Right lung (tissue), 2 donors: ENCODE measurements at regions not wholly inside any gene's neighbourhood (a gene's known extent, or its start where the extent isn't known, plus 50 kb on each side); places are given as distances from the start of the nearest gene placed in this dataset.

Source experiments
- DNase-seq, 2 donors: peaks; one replicate each; pipeline ENCODE4 v3.0.0-alpha.2; 2013

DNA sequence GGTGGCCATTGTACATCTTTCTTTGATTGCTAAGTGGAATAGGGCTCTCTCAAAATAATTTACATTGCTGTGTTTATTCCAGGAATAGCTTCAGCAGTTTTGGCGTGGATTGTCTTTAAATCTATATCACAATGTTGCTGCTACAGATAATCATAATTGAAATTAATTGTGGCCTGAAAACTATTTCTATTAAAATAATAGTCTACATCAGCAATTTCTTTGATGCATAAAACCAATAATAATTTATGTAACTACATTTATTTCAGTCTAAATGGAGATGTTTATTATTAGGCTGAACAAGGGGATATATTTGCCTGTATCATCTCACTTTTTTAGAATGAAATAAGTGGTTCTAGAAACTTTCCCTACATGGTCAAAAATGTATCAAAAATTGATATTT, 456.0 kb upstream of the CTNND2 start:
- DNase-seq: no peak

DNA sequence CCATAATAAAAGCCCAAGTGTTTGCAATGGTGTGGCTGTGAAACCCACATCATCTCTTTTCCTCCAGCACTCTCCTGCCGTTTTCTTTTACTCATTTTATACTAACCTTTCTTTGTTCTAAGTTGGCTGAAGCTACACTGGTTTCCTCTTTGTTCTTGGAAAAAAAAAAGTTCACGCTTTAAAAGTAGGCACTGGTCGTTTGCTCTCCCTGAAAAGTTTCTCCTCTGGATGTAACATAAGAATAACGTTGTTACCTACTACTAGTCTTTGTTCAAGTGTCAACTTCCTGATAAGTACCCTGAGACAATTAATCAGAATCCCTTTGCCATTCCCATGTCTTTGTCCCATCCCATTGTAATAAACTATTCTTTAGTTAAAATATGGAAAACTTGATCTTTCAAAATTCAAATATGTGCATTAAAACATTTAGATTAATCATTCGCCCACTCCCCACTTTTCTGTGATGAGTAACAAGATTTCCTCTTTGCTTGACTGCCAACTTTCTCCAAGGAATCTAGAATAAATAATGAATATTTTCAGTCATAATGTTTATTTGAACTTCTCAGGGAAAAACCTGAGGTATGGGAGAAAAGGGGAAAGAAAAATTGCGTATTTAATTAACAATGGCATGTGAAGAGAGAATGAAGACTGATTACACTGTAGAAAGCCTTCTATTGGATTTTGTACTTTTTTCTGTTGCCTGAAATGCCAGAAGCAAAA, 454.3 kb upstream of the CTNND2 start:
- DNase-seq: no peak

DNA sequence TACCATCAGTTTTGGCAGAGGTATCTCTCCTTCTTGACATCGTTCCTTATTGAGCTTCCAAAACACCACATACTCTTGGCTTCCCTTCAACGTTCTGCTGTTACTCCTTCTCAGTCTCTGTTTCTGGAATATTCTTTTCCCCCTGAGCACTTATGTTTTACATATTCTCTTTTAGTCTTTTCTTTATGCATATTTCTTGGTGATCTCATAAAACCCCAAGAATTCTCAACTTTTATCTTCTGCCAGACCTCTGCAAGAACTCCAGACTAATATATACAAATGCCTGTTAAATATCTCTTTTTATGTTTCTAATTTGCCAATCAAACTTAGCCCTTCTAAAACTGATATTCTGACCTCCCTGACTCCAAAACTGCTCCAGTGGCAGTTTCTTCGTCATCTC, 453.4 kb upstream of the CTNND2 start:
- no peak for DNase-seq

DNA sequence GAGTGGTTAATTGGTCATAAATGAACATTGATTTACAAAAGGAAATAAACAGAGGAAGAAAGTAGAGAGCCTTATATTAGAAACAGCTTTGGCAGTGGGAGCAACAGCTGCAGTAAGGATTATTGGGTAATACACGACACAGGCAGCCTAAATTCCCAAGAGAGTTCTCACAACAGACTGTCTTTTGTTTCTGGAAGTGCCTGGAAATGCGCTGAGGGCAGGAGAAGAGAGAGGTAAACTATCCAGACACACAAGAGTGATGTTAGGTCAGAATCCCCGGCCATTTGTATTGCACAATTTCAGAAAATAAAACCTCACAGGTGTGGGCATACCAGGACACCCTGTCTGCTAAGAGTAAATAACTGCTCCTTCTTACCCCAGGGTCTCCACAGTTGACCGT, 450.4 kb upstream of the CTNND2 start:
- DNase-seq: no peak

DNA sequence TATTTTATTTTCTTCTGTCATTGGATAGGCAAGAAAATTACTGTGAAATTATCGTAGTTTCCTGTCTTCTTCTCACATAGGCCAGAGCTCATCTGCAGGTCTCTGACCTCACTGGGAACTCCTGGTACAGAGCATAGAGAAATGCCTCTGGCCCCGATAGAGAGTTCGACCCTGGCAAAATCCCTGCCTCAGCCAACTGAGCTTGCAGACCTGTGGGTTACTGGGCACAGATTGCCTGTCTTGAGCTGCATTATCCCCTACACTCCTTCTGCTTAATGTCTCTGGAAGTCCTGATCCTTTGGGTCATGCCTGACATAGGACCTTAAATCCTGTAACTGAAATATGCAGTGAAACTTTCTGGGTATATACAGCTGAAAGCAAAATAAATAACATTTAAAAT, 439.3 kb upstream of the CTNND2 start:
- DNase-seq: no peak

DNA sequence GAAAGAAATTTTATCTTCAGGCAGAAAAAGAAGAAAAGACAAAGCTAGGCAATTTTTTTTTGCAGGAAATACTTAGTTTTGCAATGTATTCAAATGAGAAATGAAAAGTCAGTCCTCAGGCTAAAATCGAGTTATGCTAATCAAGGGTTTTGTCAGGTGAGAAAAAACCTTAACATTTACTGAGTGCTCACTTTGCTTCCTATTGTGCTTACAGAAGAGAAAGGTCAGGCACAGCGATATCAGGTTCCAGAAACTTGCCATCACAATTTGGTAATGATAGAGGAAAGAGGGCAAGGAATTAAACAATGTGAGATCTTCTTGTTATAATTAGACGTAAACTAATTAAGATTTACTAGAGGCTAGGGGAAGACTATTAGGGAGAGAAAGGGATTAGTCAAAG, 431.7 kb upstream of the CTNND2 start:
- DNase-seq: no peak

DNA sequence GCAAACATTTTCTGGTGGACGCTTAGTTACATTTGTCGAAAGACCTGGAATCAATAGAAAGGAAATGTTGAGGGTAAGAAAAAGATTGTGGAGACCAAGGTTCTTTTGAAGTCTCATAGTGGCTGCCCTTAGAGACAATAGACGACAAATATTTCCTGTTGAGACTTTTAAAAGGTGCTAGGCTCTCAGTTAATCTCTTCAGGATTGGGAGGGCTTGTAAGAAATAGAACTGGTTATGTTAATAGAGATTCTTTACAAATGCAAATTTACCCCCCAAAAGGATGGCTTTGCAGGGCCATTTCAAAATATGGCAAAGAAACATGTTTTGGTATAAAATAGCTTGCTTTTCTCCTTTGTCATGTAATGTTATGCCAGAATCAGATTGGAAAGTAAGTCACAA, 428.2 kb upstream of the CTNND2 start:
- DNase-seq: no peak

DNA sequence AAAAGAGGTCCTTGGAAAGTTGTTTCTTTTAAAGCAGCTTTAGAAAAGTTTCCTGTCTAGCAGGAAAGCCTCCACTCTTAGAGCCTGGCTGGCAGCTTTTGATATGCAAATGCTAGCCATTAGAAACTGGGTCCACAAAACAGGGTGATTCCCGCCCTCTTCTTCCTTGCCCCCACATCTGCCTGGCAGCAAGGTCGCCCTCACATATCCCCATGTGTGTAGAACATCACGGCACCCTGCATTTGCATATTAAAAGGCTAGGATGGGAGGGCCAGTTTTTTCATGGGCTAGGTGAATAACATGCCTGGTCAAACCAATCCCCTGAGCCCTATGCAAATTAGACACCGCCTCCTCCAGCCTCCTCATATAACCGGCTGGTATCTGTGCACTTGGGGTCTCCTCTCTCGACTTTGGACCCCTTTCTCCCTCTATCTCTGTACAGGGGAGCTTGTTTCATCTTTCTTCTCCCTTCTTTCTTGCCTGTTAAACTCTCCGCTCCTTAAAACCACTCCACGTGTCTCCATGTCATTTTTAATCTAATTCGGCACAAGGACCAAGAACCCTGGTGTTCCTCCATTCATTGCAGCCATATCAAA, 426.8 kb upstream of the CTNND2 start:
- DNase-seq: no peak

DNA sequence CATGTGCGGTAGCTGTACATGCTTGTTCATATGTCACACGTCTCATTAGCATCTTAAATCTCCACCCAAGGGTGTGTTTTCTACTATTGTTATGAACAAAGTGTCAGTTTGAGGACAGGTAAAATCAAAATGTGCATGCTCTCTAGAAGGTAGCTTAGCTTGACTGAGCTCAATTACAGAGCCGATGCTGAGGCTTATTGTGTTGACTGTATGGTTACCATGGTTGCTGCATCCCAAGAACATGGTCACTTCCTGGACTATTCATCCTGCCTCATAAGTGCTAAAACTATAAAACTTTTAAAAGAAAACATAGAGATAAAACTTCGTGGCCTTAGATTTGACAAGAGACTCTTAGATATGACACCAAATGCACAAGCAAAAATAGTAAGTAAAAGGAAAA, 426.1 kb upstream of the CTNND2 start:
- no peak for DNase-seq

DNA sequence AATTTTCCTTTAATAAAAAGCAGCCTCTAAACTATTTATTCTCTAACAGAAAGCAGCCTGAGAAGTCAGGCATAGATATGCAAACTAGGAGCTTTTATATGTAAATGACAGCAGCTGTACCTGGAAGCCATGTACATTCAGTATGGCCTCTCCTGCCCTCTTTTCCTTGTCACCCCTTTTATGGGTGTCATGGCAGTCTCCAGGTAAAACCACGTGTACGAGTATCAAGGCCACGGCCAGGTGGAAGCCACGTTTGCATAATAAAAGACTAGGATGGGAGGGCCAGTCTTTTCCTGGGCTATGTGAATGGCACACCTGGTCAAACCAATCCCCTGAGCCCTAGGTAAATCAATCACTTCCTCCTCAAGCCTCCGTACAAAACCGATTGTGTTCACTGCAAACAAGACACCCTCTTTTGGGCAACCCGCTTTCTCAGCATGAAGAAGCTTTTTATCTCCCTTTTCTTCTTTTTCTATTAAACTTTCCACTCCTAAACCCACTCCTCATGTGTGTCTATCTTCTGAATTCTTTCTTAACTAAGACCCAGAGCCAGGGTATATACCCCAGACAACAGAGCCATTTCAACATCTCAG, 419.5 kb upstream of the CTNND2 start:
- no peak for DNase-seq

DNA sequence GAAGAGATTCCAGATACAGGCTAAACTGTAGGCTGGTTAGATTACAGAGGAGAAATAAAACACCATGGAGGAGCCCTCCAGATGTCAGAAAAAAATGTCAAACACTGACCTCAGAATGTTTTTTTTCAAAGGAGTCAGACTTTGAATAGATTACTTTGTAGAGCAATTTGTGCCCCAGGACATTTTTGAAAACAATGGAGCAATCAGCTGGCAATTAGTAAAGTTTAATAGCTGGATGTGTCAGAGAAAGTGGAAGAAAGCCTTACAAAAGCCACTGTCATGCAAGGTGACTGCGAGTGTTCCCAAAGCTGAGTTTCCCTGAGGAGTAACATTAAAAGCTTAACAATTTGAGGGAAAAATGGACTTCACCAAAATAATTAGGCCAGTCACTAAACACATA, 417.8 kb upstream of the CTNND2 start:
- DNase-seq: no peak

DNA sequence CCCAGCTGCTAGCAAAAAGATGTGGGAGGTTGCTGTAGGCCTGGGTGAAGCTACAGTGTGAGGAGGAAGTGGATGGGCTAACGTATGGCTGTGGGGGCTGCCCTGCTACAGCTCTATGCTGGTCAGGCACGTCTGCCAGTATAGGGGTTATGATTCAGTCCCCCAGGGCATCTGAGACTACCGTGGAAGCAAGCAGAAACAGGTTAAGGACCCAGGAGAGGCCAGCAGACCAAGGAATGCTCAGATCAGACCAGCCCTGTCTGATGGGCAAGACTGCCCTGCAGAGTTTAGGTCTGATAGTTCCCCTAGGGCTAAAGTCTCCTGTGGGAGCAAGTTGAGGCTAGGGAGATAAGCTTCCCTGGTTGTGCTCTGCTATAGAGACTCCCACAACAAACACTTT, 416.1 kb upstream of the CTNND2 start:
- DNase-seq: no peak

DNA sequence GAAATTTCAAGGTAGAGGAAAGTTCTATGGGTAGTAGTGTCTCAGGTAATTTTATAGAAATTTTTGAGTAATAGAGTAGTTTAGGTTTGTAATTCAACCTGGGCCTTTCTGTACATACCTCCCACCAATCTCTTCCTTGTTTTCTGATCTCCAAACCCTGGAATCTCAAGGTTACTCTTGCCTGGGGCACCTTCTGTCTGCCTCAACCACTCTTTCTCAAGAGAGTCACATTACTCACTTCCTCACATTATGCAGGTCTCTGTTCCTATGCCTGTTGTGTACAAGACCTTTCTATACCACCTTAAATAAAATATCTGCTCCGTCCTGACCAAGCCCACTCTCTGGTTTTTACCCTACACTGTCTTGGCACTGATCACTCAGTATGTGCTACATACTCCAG, 412.6 kb upstream of the CTNND2 start:
- DNase-seq: no peak

DNA sequence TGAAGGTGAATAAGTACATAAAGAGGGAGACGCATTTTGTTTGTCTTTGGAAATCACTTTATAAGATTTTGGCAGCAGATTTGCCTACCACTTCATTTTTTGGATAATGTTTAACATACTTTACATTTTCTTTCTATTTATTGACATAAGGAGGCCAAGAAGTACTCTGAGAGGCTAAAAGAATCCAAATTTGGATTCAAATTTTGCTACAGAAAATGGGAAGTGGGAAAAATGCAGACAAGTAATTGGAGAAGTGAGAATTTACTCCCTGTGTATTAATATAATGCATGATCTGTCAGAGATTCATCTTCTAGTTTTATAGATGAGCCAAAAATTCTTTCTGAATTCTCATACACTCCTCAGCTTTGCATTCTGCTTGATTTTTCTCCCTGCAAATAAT, 411.2 kb upstream of the CTNND2 start:
- no peak for DNase-seq

DNA sequence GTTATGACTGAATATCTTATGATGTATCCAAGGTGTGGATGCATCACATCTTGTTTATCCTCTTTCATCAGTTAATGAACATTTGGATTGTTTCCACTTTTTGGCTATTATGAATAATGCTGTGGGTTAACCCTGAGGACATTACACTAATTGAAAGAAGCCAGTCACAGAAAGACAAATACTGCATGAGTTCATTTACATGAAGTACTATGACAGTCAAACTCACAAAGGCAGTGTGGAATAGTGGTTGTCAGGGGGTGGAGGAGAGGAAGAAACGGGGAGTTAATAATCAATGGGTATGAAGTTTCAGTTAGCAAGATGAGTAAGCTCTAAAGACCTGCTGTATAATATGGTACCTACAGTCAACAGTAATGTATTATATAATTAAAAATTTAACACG, 409.4 kb upstream of the CTNND2 start:
- DNase-seq: no peak

DNA sequence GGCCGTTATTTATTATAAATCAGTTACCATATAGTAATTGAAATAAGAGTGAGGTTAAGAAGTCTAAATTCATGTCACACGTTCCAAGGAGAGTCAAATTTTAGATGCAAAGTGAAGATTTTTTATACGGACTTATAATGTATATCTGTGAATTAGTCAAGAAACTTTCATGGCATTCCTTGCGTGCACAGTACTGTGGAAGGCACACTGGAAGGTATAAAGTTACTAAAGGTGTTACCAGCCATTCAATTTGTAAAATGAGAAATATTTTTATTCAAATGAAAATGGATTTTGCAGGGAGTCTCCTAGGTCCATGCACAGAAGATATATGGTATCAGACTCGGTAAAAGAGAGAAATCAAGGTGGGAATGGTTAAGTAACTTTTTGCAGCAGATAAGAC, 408.1 kb upstream of the CTNND2 start:
- DNase-seq: no peak

DNA sequence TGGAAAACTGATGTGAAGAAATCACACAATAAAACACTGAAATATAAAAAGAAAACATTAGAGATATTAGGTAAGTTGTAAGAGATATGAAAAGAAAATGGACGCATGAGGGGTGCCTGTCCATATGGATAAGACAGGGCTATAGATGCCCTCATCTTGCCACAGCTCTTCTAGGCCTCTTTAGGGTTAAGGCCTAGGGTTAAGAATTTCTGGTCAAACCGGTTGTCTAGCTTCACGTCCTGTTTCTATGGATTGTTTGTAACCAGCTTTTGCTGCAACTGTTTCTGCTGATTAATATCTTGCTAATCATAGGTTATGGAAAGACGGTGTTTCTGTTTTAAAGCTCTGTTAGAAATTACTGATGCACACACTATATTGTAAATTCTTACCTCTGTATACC, 389.9 kb upstream of the CTNND2 start:
- no peak for DNase-seq

DNA sequence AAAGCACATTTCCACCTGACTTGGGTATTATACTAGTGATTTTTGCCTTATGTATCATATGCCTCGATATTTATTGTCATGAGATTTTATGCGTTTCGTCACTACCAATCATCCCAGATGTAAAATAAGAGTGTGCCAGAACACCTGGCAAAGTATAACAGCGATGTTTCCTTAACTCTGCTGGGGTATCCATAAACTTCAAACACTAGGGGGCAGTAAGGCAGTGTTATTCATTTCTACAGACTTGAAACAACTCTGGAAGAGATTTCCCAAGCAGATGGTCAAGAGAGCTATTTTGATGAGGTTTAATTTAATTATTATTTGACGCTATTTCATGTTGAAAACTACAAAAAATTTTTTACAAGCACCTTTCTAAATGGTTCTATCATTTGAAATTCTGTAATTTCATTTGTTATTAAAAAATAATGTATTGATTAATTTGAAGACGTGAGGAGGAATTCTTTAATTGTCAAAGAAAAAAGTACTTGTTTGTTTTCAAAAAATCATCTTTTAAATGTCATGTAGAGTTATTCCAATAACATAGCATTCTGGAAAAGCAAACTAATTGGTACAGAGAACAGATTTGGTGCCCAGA, 388.5 kb upstream of the CTNND2 start:
- DNase-seq: no peak

DNA sequence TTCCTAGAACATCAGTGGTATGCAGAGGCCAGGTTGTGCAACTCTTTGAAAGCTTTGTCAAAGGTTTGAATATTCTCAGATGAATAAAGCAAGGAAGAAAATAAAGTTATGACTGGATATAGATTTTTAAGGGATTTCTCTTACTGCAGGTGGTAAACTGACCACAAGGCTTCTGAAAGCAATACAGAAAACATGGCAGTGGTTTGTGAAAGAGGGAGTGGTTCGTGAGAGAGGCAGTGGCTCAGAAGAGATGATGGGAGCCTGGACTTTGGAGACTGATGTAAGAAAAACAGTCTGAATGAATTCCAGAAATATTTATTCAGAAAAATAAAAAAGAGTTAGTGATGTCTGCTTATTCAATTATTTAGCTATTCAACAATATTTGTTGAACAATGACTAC, 380.4 kb upstream of the CTNND2 start:
- no peak for DNase-seq

DNA sequence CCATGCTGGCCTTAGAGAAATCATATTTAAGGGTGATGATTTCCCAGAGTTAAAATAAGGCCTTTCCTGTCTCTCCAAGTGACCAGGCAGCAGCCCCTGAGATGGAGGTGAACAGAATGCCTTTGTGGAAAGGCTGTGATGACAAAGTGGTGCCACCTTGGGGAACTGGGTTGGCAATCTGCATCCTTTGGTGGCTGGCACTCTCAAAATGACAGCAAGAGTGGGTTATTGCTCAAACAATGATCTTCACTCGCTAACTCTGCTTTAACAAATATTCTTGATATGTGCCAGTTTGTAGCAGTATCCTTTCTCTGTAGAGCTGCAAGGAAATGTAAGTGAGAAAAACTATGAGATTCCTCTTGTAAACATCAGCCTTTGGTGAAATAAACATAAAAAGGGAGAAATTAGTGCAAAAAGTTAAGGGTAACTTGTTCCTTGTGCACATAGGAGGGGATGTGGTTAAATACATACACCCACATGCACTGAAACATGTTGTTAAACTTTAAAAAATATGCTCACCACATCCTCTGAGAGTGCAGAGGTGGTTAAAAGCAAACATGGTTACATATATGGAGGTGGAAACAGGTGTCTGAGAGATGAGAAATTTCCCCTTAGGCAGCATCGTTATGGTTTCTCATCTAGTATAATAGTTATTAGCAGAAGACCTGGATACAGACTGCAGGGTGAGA, 373.4 kb upstream of the CTNND2 start:
- no peak for DNase-seq

DNA sequence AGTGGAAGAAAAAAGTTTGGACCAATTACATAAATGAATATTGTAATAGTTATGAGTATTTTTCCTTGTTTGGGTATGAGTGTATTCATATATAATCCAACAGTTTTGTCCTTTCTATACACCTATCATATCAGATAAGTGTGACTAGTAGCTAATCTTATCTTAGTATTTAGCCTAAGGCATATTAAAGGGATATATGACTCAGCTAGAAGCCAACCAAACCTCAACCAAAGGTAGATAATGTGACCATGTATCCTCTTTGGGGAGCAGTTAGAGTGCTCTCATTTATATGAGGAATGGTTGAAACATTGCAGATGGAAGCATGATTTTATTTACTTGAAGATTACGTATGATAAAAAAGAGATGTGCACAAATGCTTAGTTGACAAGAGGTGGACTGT, 370.0 kb upstream of the CTNND2 start:
- no peak for DNase-seq

DNA sequence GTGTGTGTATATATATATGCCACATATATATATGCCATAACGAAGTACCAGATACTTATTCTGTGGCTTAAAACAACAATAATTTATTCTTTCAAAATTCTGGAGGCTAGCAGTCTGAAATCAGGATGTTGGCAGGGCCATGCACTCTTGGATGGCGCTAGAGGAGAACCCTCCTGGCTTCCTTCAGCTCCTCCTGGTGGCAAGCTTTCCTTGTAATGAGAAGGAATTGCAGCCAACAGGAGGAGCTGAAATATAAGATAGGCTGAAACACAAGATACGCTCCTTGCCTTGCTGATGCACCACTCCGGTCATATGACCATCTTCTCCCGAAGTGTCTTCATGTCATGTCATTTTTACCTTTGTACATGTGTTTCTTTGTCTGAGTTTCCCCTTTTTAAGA, 368.1 kb upstream of the CTNND2 start:
- DNase-seq: no peak

DNA sequence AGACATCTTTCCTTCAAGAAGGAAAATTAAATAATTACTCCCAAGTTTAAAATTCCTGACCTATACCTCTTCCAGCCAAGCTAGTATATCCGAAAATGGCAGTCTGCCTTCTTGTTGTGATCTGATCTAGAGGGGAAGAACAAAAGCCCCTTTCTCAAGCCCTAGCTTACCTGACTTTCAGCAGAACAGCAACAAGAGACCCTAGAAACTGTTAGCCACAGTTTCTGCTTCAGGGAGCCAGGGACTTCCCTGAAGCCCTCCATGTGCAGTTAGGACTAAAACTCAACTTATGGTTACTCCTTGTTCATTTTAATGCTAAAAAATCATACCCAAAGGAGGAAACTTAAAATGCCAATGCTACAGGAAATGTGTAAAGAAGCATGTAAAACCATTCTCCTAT, 366.7 kb upstream of the CTNND2 start:
- no peak for DNase-seq
